ENCODE measurements at regions not wholly inside any gene's neighbourhood (a gene's known extent, or its start where the extent isn't known, plus 50 kb on each side); places are given as distances from the start of the nearest gene placed in this dataset.
A peak's percentile ranks its signal among the peaks of the same experiment; 100 is the strongest.

GRCh38 chrX:68894142-68894512 is 65.3 kb downstream of the EFNB1 start:
- ATAC-seq (ENCODE audit: poor library complexity) (no peak), DNase-seq (no peak)
- H3K27me3 Mint-ChIP-seq, result no peaks in the 10 kb centered on the region
- H3K4me1 Mint-ChIP-seq (ENCODE audit: low read depth), result peaks cover 5% of the 10 kb centered on the region
- intact Hi-C loops (cut with DNase I, micrococcal nuclease), result no loop called here
- peak overlapping the region; percentile 68 for H3K4me3 Mint-ChIP-seq
- Histone ChIP-seq H3K27ac (ENCODE audit: low read depth in 1 of 2, low read length in 2 of 2) (no peak overlapping the region), H3K9me3 (ENCODE audit: control insufficient read depth in 1 of 2, insufficient read depth in 1 of 2, low read length in 2 of 2) (no peaks in the 10 kb centered on the region), H3K4me1 (ENCODE audit: insufficient read depth, low read length) (peaks cover 13% of the 10 kb centered on the region), H3K4me3 (ENCODE audit: low read length) (no peak overlapping the region), H3K36me3 (ENCODE audit: insufficient read depth, low read length) (no peaks in the 10 kb centered on the region), H3K27me3 (ENCODE audit: control insufficient read depth in 1 of 2, insufficient read depth in 2 of 2, low read length in 2 of 2) (no peaks in the 10 kb centered on the region)
- H3K9me3 Mint-ChIP-seq, result no peaks in the 10 kb centered on the region
- ChIA-PET POLR2A (interaction anchor here (1.4 kb wide), 1 partner anchor 66 kb away, joined by 9 read pairs; the partner anchor contains the start of gene EFNB1), CTCF (no interaction called here)
- TF ChIP-seq, protein P1, sequence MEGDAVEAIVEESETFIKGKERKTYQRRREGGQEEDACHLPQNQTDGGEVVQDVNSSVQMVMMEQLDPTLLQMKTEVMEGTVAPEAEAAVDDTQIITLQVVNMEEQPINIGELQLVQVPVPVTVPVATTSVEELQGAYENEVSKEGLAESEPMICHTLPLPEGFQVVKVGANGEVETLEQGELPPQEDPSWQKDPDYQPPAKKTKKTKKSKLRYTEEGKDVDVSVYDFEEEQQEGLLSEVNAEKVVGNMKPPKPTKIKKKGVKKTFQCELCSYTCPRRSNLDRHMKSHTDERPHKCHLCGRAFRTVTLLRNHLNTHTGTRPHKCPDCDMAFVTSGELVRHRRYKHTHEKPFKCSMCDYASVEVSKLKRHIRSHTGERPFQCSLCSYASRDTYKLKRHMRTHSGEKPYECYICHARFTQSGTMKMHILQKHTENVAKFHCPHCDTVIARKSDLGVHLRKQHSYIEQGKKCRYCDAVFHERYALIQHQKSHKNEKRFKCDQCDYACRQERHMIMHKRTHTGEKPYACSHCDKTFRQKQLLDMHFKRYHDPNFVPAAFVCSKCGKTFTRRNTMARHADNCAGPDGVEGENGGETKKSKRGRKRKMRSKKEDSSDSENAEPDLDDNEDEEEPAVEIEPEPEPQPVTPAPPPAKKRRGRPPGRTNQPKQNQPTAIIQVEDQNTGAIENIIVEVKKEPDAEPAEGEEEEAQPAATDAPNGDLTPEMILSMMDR (IDR thresholded peaks at IDR 0.05), result no peak
- no peaks in the 10 kb centered on the region for H3K36me3 Mint-ChIP-seq (ENCODE audit: low read depth)
- peak overlapping the region; percentile 82 for H3K27ac Mint-ChIP-seq

DNA sequence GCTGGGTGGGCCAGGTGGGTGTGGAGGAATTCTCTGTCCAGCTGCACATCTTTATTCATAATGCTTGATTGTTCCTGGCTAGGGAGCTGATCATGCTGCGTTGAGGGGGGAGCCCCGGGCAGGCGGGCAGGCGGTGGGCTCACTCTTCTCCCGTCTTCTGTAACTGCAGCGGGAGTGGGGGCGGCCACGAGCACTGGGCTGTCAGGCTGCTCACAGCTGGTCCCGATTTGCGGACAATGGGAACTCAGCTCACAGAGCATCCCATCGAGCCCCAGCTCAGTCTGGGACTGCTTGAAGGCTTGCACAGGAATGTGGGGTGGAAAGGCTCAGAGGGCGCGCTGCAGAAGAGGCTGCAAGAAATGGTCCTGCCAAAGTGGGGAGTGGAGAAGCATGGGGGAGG is 63.8 kb downstream of the EFNB1 start:
- Mint-ChIP-seq H3K9me3 (no peaks in the 10 kb centered on the region), H3K36me3 (ENCODE audit: low read depth) (no peaks in the 10 kb centered on the region), H3K27me3 (no peaks in the 10 kb centered on the region), H3K27ac (no peak overlapping the region), H3K4me3 (no peak overlapping the region), H3K4me1 (ENCODE audit: low read depth) (peaks cover 5% of the 10 kb centered on the region)
- intact Hi-C loops (cut with DNase I, micrococcal nuclease), result no loop called here
- peaks cover 13% of the 10 kb centered on the region for H3K4me1 ChIP-seq (ENCODE audit: insufficient read depth, low read length)
- CTCF ChIA-PET, result no interaction called here
- no peaks in the 10 kb centered on the region for H3K36me3 ChIP-seq (ENCODE audit: insufficient read depth, low read length)
- H3K27ac ChIP-seq (ENCODE audit: low read depth in 1 of 2, low read length in 2 of 2), result no peak overlapping the region
- ATAC-seq (ENCODE audit: poor library complexity) (no peak), DNase-seq (no peak)
- POLR2A ChIA-PET, result no interaction called here
- no peak overlapping the region for H3K4me3 ChIP-seq (ENCODE audit: low read length)
- H3K27me3 ChIP-seq (ENCODE audit: control insufficient read depth in 1 of 2, insufficient read depth in 2 of 2, low read length in 2 of 2), result no peaks in the 10 kb centered on the region
- TF ChIP-seq, protein P1 (IDR thresholded peaks at IDR 0.05), result no peak
- H3K9me3 ChIP-seq (ENCODE audit: control insufficient read depth in 1 of 2, insufficient read depth in 1 of 2, low read length in 2 of 2), result no peaks in the 10 kb centered on the region

GRCh38 chrX:68892134-68892533 is 63.3 kb downstream of the EFNB1 start:
- no peak overlapping the region for H3K4me3 Mint-ChIP-seq
- Histone ChIP-seq H3K4me1 (ENCODE audit: insufficient read depth, low read length) (peaks cover 13% of the 10 kb centered on the region), H3K36me3 (ENCODE audit: insufficient read depth, low read length) (no peaks in the 10 kb centered on the region), H3K9me3 (ENCODE audit: control insufficient read depth in 1 of 2, insufficient read depth in 1 of 2, low read length in 2 of 2) (no peaks in the 10 kb centered on the region), H3K27ac (ENCODE audit: low read depth in 1 of 2, low read length in 2 of 2) (no peak overlapping the region), H3K27me3 (ENCODE audit: control insufficient read depth in 1 of 2, insufficient read depth in 2 of 2, low read length in 2 of 2) (no peaks in the 10 kb centered on the region), H3K4me3 (ENCODE audit: low read length) (no peak overlapping the region)
- H3K27me3 Mint-ChIP-seq, result no peaks in the 10 kb centered on the region
- H3K27ac Mint-ChIP-seq, result no peak overlapping the region
- ChIA-PET POLR2A (no interaction called here), CTCF (no interaction called here)
- no peaks in the 10 kb centered on the region for H3K9me3 Mint-ChIP-seq
- no peaks in the 10 kb centered on the region for H3K36me3 Mint-ChIP-seq (ENCODE audit: low read depth)
- intact Hi-C loops (cut with DNase I, micrococcal nuclease), result no loop called here
- no peak for ATAC-seq (ENCODE audit: poor library complexity)
- TF ChIP-seq, protein P1 (IDR thresholded peaks at IDR 0.05), result no peak
- H3K4me1 Mint-ChIP-seq (ENCODE audit: low read depth), result peaks cover 5% of the 10 kb centered on the region
- no peak for DNase-seq
